ENCODE measurements at regions not wholly inside any gene's neighbourhood (a gene's known extent, or its start where the extent isn't known, plus 50 kb on each side); places are given as distances from the start of the nearest gene placed in this dataset.

- ChIA-PET POLR2A (no interaction called here), CTCF (no interaction called here)
- Mint-ChIP-seq H3K9me3 (no peaks in the 10 kb centered on the region), H3K27ac (no peak overlapping the region), H3K27me3 (no peaks in the 10 kb centered on the region), H3K36me3 (no peaks in the 10 kb centered on the region), H3K4me1 (ENCODE audit: low read depth) (peaks cover 21% of the 10 kb centered on the region), H3K4me3 (no peak overlapping the region)
- DNase-seq, result no peak
- intact Hi-C loops (cut with micrococcal nuclease), result no loop called here
Observed at GRCh38 chr13:31878955-31879354, 139.6 kb downstream of the RXFP2 start.

GRCh38 chr13:31880851-31881494 lies 141.6 kb downstream of the RXFP2 start:
- no peaks in the 10 kb centered on the region for H3K27me3 Mint-ChIP-seq
- peaks cover 19% of the 10 kb centered on the region for H3K4me1 Mint-ChIP-seq (ENCODE audit: low read depth)
- H3K4me3 Mint-ChIP-seq, result no peak overlapping the region
- ChIA-PET POLR2A (no interaction called here), CTCF (no interaction called here)
- DNase-seq, result no peak
- no peaks in the 10 kb centered on the region for H3K36me3 Mint-ChIP-seq
- intact Hi-C loops (cut with micrococcal nuclease), result no loop called here
- H3K27ac Mint-ChIP-seq, result no peak overlapping the region
- H3K9me3 Mint-ChIP-seq, result no peaks in the 10 kb centered on the region

GRCh38 chr13:31881495-31881882 lies 142.2 kb downstream of the RXFP2 start:
- no peaks in the 10 kb centered on the region for H3K27me3 Mint-ChIP-seq
- no peaks in the 10 kb centered on the region for H3K36me3 Mint-ChIP-seq
- no peaks in the 10 kb centered on the region for H3K9me3 Mint-ChIP-seq
- no peak overlapping the region for H3K27ac Mint-ChIP-seq
- POLR2A ChIA-PET, result no interaction called here
- DNase-seq, result no peak
- CTCF ChIA-PET, result no interaction called here
- peaks cover 19% of the 10 kb centered on the region for H3K4me1 Mint-ChIP-seq (ENCODE audit: low read depth)
- intact Hi-C loops (cut with micrococcal nuclease), result no loop called here
- no peak overlapping the region for H3K4me3 Mint-ChIP-seq

GRCh38 chr13:31882794-31883193 lies 143.5 kb downstream of the RXFP2 start:
- no peak for DNase-seq
- Mint-ChIP-seq H3K9me3 (no peaks in the 10 kb centered on the region), H3K27ac (no peak overlapping the region), H3K36me3 (no peaks in the 10 kb centered on the region), H3K4me1 (ENCODE audit: low read depth) (peaks cover 14% of the 10 kb centered on the region), H3K27me3 (no peaks in the 10 kb centered on the region), H3K4me3 (no peak overlapping the region)
- CTCF ChIA-PET, result no interaction called here
- POLR2A ChIA-PET, result no interaction called here
- intact Hi-C loops (cut with micrococcal nuclease), result no loop called here

GRCh38 chr13:31884556-31884955 lies 145.2 kb downstream of the RXFP2 start:
- Mint-ChIP-seq H3K4me3 (no peak overlapping the region), H3K27me3 (no peaks in the 10 kb centered on the region), H3K9me3 (no peaks in the 10 kb centered on the region), H3K4me1 (ENCODE audit: low read depth) (peaks cover 14% of the 10 kb centered on the region), H3K27ac (no peak overlapping the region), H3K36me3 (no peaks in the 10 kb centered on the region)
- ChIA-PET POLR2A (no interaction called here), CTCF (no interaction called here)
- intact Hi-C loops (cut with micrococcal nuclease), result no loop called here
- no peak for DNase-seq

GRCh38 chr13:31885994-31886393 lies 145.6 kb upstream of the FRY start:
- no peaks in the 10 kb centered on the region for H3K9me3 Mint-ChIP-seq
- intact Hi-C loops (cut with micrococcal nuclease), result no loop called here
- DNase-seq, result no peak
- ChIA-PET CTCF (interaction anchor here (0.6 to 1.0 kb wide), 2 partner anchors 21 to 24 kb away, joined by 3 to 4 read pairs; no protein-coding TSS in a partner anchor), POLR2A (no interaction called here)
- peaks cover 7% of the 10 kb centered on the region for H3K4me1 Mint-ChIP-seq (ENCODE audit: low read depth)
- H3K27me3 Mint-ChIP-seq, result no peaks in the 10 kb centered on the region
- no peak overlapping the region for H3K27ac Mint-ChIP-seq
- H3K4me3 Mint-ChIP-seq, result no peak overlapping the region
- no peaks in the 10 kb centered on the region for H3K36me3 Mint-ChIP-seq

GRCh38 chr13:31887286-31887685 lies 144.3 kb upstream of the FRY start:
- peaks cover 4% of the 10 kb centered on the region for H3K4me1 Mint-ChIP-seq (ENCODE audit: low read depth)
- no peaks in the 10 kb centered on the region for H3K36me3 Mint-ChIP-seq
- ChIA-PET CTCF (no interaction called here), POLR2A (no interaction called here)
- DNase-seq, result no peak
- no peaks in the 10 kb centered on the region for H3K27me3 Mint-ChIP-seq
- H3K9me3 Mint-ChIP-seq, result no peaks in the 10 kb centered on the region
- H3K4me3 Mint-ChIP-seq, result no peak overlapping the region
- H3K27ac Mint-ChIP-seq, result no peak overlapping the region
- intact Hi-C loops (cut with micrococcal nuclease), result no loop called here

- Mint-ChIP-seq H3K4me1 (ENCODE audit: low read depth) (peaks cover 5% of the 10 kb centered on the region), H3K4me3 (no peak overlapping the region), H3K27me3 (no peaks in the 10 kb centered on the region), H3K27ac (no peak overlapping the region), H3K9me3 (no peaks in the 10 kb centered on the region), H3K36me3 (no peaks in the 10 kb centered on the region)
- no peak for DNase-seq
- ChIA-PET POLR2A (no interaction called here), CTCF (no interaction called here)
- intact Hi-C loops (cut with micrococcal nuclease), result no loop called here
Observed at GRCh38 chr13:31890946-31891345, 140.6 kb upstream of the FRY start.

- POLR2A ChIA-PET, result no interaction called here
- intact Hi-C loops (cut with micrococcal nuclease), result no loop called here
- CTCF ChIA-PET, result interaction anchor here (1.9 kb wide), 1 partner anchor 18 kb away, joined by 5 read pairs; no protein-coding TSS in a partner anchor
Observed at GRCh38 chr13:31891472-31891871, 140.1 kb upstream of the FRY start.

GRCh38 chr13:31894931-31895330 lies 136.6 kb upstream of the FRY start:
- no peaks in the 10 kb centered on the region for H3K27me3 Mint-ChIP-seq
- no peak overlapping the region for H3K27ac Mint-ChIP-seq
- ChIA-PET POLR2A (no interaction called here), CTCF (no interaction called here)
- H3K36me3 Mint-ChIP-seq, result no peaks in the 10 kb centered on the region
- H3K9me3 Mint-ChIP-seq, result no peaks in the 10 kb centered on the region
- no peak overlapping the region for H3K4me3 Mint-ChIP-seq
- intact Hi-C loops (cut with micrococcal nuclease), result no loop called here
- DNase-seq, result no peak
- peaks cover 17% of the 10 kb centered on the region for H3K4me1 Mint-ChIP-seq (ENCODE audit: low read depth)

More at GRCh38 chr13:31891472-31891871, 140.1 kb upstream of the FRY start:
- Mint-ChIP-seq H3K27ac (no peak overlapping the region), H3K4me1 (ENCODE audit: low read depth) (peaks cover 8% of the 10 kb centered on the region), H3K9me3 (no peaks in the 10 kb centered on the region), H3K36me3 (no peaks in the 10 kb centered on the region), H3K4me3 (no peak overlapping the region), H3K27me3 (no peaks in the 10 kb centered on the region)
- DNase-seq, result no peak

- DNase-seq, result no peak
- no peak overlapping the region for H3K27ac Mint-ChIP-seq
- no peaks in the 10 kb centered on the region for H3K36me3 Mint-ChIP-seq
- H3K9me3 Mint-ChIP-seq, result no peaks in the 10 kb centered on the region
- POLR2A ChIA-PET, result no interaction called here
- H3K27me3 Mint-ChIP-seq, result no peaks in the 10 kb centered on the region
- CTCF ChIA-PET, result interaction anchor here (1.1 kb wide), 1 partner anchor 14 kb away, joined by 5 read pairs; no protein-coding TSS in a partner anchor
- H3K4me3 Mint-ChIP-seq, result no peak overlapping the region
- peaks cover 17% of the 10 kb centered on the region for H3K4me1 Mint-ChIP-seq (ENCODE audit: low read depth)
- intact Hi-C loops (cut with micrococcal nuclease), result no loop called here
Observed at GRCh38 chr13:31895691-31896090, 135.9 kb upstream of the FRY start.

- POLR2A ChIA-PET, result no interaction called here
- Mint-ChIP-seq H3K36me3 (no peaks in the 10 kb centered on the region), H3K9me3 (no peaks in the 10 kb centered on the region), H3K27ac (no peak overlapping the region), H3K27me3 (no peaks in the 10 kb centered on the region), H3K4me1 (ENCODE audit: low read depth) (peaks cover 17% of the 10 kb centered on the region), H3K4me3 (no peak overlapping the region)
- no peak for DNase-seq
- intact Hi-C loops (cut with micrococcal nuclease), result no loop called here
- CTCF ChIA-PET, result interaction anchor here (0.7 to 1.1 kb wide), 2 partner anchors 13 to 340 kb away, joined by 3 to 5 read pairs; no protein-coding TSS in a partner anchor
Observed at GRCh38 chr13:31896427-31896826, 135.1 kb upstream of the FRY start.

GRCh38 chr13:31898378-31899071 lies 133.0 kb upstream of the FRY start:
- DNase-seq, result no peak
- no peaks in the 10 kb centered on the region for H3K27me3 Mint-ChIP-seq
- H3K36me3 Mint-ChIP-seq, result no peaks in the 10 kb centered on the region
- intact Hi-C loops (cut with micrococcal nuclease), result no loop called here
- no peak overlapping the region for H3K4me3 Mint-ChIP-seq
- ChIA-PET POLR2A (no interaction called here), CTCF (interaction anchor here (1.1 kb wide), 1 partner anchor 11 kb away, joined by 5 read pairs; no protein-coding TSS in a partner anchor)
- H3K4me1 Mint-ChIP-seq (ENCODE audit: low read depth), result peaks cover 30% of the 10 kb centered on the region
- no peaks in the 10 kb centered on the region for H3K9me3 Mint-ChIP-seq
- H3K27ac Mint-ChIP-seq, result no peak overlapping the region

Measured in activated CD4-positive, alpha-beta memory T cell treated with anti-CD3 and anti-CD28 coated beads for 36 hours (primary cell).